Sigmoid colon (tissue), 6 donors: ENCODE measurements at regions not wholly inside any gene's neighbourhood (a gene's known extent, or its start where the extent isn't known, plus 50 kb on each side); places are given as distances from the start of the nearest gene placed in this dataset.

Experiments
- DNase-seq: peaks from one replicate; pipeline ENCODE4 v3.0.0-alpha.2; 2019
- H3K27ac ChIP-seq, 4 donors: fragments of 200-600 bp; sonication (generic); one replicate each; pipeline ENCODE4 v1.5.1; 2016 to 2019; ENCODE audit warnings: mild to moderate bottlenecking in 1 of 4
- H3K27me3 ChIP-seq, 3 donors: fragments of 200-600 bp; sonication (generic); one replicate each; pipeline ENCODE4 v1.5.1; 2019; ENCODE audit warnings: mild to moderate bottlenecking in 1 of 3
- H3K36me3 ChIP-seq, 4 donors: fragments of 200-600 bp; sonication (generic); one replicate each; pipeline ENCODE4 v1.5.1; 2016 to 2019
- H3K4me1 ChIP-seq, 4 donors: fragments of 200-600 bp; sonication (generic); one replicate each; pipeline ENCODE4 v1.5.1; 2017 to 2019
- H3K4me3 ChIP-seq, 4 donors: fragments of 200-600 bp; sonication (generic); one replicate each; pipeline ENCODE4 v1.5.1; 2017 to 2019; ENCODE audit warnings: mild to moderate bottlenecking in 2 of 4, moderate library complexity in 1 of 4
- H3K9me3 ChIP-seq, 4 donors: fragments of 200-600 bp in 3 of 4; sonication (generic) in 3 of 4; one replicate each; pipeline versions ENCODE4 v1.5.1 to v1.6.1; 2013 to 2019
- EP300 ChIP-seq, 4 donors: sonication (generic); formaldehyde crosslinking; IDR thresholded peaks; one replicate each; pipeline ENCODE4 v1.6.1; 2017; ENCODE audit warnings: antibody characterized with exemption in 4 of 4
- POLR2A ChIP-seq, 2 donors: fragments of 450-650 bp; IDR thresholded peaks; one replicate each; pipeline ENCODE4 v1.6.1; 2016; ENCODE audit warnings: antibody characterized with exemption in 2 of 2, mild to moderate bottlenecking in 2 of 2, moderate library complexity in 2 of 2
- POLR2AphosphoS5 ChIP-seq, 4 donors: sonication (generic); formaldehyde crosslinking; IDR thresholded peaks; one replicate each; pipeline ENCODE4 v1.6.1; 2017; ENCODE audit warnings: antibody characterized with exemption in 4 of 4
- WGBS, 2 donors: extraction: QIAGEN DNeasy Blood & Tissue Kit; methylation state at CpG; one replicate each; pipeline ENCODE4 v1.1.7; 2013; 5-methylcytosine and 5-hydroxymethylcytosine counted together
- intact Hi-C: fragments of 100-400 bp; cut with DNase I; formaldehyde crosslinking; loops from one replicate; pipeline ENCODE4 v1.15.1; 2023
- TF ChIP-seq, protein P1 (sequence below), 4 experiments: fragments of 450-650 bp in 3 of 4; fragments of 200-600 bp in 1 of 4; IDR thresholded peaks; one replicate each; pipeline ENCODE4 v1.5.1; 2016 to 2019; ENCODE audit warnings: antibody characterized with exemption in 4 of 4, mild to moderate bottlenecking in 3 of 4, moderate library complexity in 2 of 4
- donor health status: healthy with polysubstance abuse.
- donor health status: healthy.

- 36 to 65% methylated on average over 7 of the region's 7 CpGs for WGBS, 2 donors
- TF ChIP-seq, protein P1, sequence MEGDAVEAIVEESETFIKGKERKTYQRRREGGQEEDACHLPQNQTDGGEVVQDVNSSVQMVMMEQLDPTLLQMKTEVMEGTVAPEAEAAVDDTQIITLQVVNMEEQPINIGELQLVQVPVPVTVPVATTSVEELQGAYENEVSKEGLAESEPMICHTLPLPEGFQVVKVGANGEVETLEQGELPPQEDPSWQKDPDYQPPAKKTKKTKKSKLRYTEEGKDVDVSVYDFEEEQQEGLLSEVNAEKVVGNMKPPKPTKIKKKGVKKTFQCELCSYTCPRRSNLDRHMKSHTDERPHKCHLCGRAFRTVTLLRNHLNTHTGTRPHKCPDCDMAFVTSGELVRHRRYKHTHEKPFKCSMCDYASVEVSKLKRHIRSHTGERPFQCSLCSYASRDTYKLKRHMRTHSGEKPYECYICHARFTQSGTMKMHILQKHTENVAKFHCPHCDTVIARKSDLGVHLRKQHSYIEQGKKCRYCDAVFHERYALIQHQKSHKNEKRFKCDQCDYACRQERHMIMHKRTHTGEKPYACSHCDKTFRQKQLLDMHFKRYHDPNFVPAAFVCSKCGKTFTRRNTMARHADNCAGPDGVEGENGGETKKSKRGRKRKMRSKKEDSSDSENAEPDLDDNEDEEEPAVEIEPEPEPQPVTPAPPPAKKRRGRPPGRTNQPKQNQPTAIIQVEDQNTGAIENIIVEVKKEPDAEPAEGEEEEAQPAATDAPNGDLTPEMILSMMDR (IDR thresholded peaks at IDR 0.05) = no peak
- TF ChIP-seq EP300 (IDR thresholded peaks at IDR 0.05) (no peak), POLR2A (IDR thresholded peaks at IDR 0.05) (no peak), POLR2AphosphoS5 (IDR thresholded peaks at IDR 0.05) (no peak)
- intact Hi-C loops = no loop called here
Measured at GRCh38 chr17:70955441-70955840, 786.1 kb downstream of the KCNJ2 start.

DNA sequence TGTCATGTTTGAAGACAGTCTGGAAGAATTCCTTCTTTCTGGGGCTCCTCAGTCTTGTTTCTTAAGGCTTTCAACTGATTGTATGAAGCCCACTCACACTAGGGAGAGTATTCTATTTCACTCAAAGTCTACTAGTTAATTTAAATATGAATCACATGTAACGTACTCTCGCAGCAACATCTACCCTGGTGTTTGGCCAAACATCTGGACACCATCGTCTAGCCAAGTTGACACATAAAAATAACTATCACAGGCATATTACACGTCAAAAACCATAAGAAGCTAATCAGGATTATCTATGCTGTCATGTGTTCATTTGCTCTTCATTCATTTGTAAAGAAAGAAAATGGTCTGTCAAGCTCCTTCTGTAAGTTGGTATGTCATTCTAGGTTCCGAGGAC lies 787.4 kb downstream of the KCNJ2 start:
- no peaks in the 10 kb centered on the region for H3K27me3 ChIP-seq
- no peaks in the 10 kb centered on the region for H3K4me1 ChIP-seq
- H3K9me3 ChIP-seq = no peaks in the 10 kb centered on the region
- intact Hi-C loops = no loop called here
- DNase-seq = no peak
- 72 to 76% methylated on average over 5 of the region's 5 CpGs for WGBS, 2 donors
- H3K4me3 ChIP-seq = no peak overlapping the region
- no peak overlapping the region for H3K27ac ChIP-seq
- TF ChIP-seq POLR2AphosphoS5 (IDR thresholded peaks at IDR 0.05) = no peak
- TF ChIP-seq, protein P1 (IDR thresholded peaks at IDR 0.05) = no peak
- no peaks in the 10 kb centered on the region for H3K36me3 ChIP-seq

More at GRCh38 chr17:70955441-70955840, 786.1 kb downstream of the KCNJ2 start:
- DNase-seq = no peak
- Histone ChIP-seq H3K9me3 (no peaks in the 10 kb centered on the region), H3K27ac (no peak overlapping the region), H3K27me3 (no peaks in the 10 kb centered on the region), H3K4me3 (no peak overlapping the region), H3K4me1 (no peaks in the 10 kb centered on the region), H3K36me3 (no peaks in the 10 kb centered on the region)

GRCh38 chr17:70961341-70961740 lies 792.0 kb downstream of the KCNJ2 start:
- intact Hi-C loops = no loop called here
- Histone ChIP-seq H3K27me3 (no peaks in the 10 kb centered on the region), H3K4me1 (no peaks in the 10 kb centered on the region), H3K36me3 (no peaks in the 10 kb centered on the region), H3K9me3 (no peaks in the 10 kb centered on the region), H3K27ac (no peak overlapping the region), H3K4me3 (no peak overlapping the region)
- TF ChIP-seq EP300 (IDR thresholded peaks at IDR 0.05) = no peak
- WGBS, 2 donors = 88 to 90% methylated on average over 3 of the region's 3 CpGs
- DNase-seq = no peak

DNA sequence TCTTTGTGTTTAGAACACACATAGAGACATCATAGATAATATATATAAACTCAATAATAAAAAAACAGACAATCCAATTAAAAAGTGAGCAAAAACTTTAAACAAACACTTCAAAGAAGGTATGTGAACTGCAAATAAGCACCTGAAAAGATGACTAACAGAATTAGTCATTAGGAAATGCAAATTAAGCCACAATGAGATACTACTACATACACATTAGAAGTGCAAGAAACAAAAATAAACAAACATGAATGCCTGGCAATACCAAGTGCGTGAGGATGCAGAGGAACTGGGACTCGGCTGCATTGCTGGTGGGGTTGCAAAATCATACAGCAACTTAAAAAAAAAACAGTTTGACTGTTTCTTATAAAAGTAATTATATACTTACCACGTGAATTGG lies 799.0 kb downstream of the KCNJ2 start:
- Histone ChIP-seq H3K4me3 (no peak overlapping the region), H3K27me3 (no peaks in the 10 kb centered on the region), H3K36me3 (no peaks in the 10 kb centered on the region), H3K4me1 (no peaks in the 10 kb centered on the region), H3K9me3 (peaks cover 0 to 2% (median 0%) of the 10 kb centered on the region in 4 donors), H3K27ac (no peak overlapping the region)
- intact Hi-C loops = no loop called here
- TF ChIP-seq POLR2AphosphoS5 (IDR thresholded peaks at IDR 0.05) (no peak), POLR2A (IDR thresholded peaks at IDR 0.05) (no peak), EP300 (IDR thresholded peaks at IDR 0.05) (no peak)
- TF ChIP-seq, protein P1 (IDR thresholded peaks at IDR 0.05) = no peak
- no peak for DNase-seq
- WGBS, 2 donors = 80 to 86% methylated on average over 3 of the region's 3 CpGs

GRCh38 chr17:70969521-70970034 lies 800.2 kb downstream of the KCNJ2 start:
- intact Hi-C loops = no loop called here
- TF ChIP-seq POLR2AphosphoS5 (IDR thresholded peaks at IDR 0.05) (no peak), EP300 (IDR thresholded peaks at IDR 0.05) (no peak), POLR2A (IDR thresholded peaks at IDR 0.05) (no peak)
- TF ChIP-seq, protein P1 (IDR thresholded peaks at IDR 0.05) = no peak

More at GRCh38 chr17:70969521-70970034, 800.2 kb downstream of the KCNJ2 start:
- Histone ChIP-seq H3K4me3 (no peak overlapping the region), H3K9me3 (peaks cover 0 to 2% (median 0%) of the 10 kb centered on the region in 4 donors), H3K27ac (no peak overlapping the region), H3K36me3 (no peaks in the 10 kb centered on the region), H3K27me3 (no peaks in the 10 kb centered on the region), H3K4me1 (no peaks in the 10 kb centered on the region)
- DNase-seq = no peak
- WGBS, 2 donors = 38 to 57% methylated on average over 6 of the region's 6 CpGs
